IMR-90 (cell line): ENCODE measurements at regions not wholly inside any gene's neighbourhood (a gene's known extent, or its start where the extent isn't known, plus 50 kb on each side); places are given as distances from the start of the nearest gene placed in this dataset.

Source experiments
- BHLHE40 ChIP-seq: fragments of 150-350 bp; IDR thresholded peaks from 2 replicates; pipeline ENCODE4 v1.6.1; 2016; ENCODE audit warnings: mild to moderate bottlenecking, low read depth, low read length
- CEBPB ChIP-seq: IDR thresholded peaks from 2 replicates; pipeline ENCODE4 v1.6.1; 2012; ENCODE audit warnings: low read depth, low read length, improper control_type of control experiment
- CTCF ChIP-seq: conservative IDR thresholded peaks from 2 replicates; pipeline ENCODE4 v1.5.1; 2012; ENCODE audit warnings: mild to moderate bottlenecking, low read depth, low read length, improper control_type of control experiment
- FOS ChIP-seq: fragments of 150-350 bp; IDR thresholded peaks from 2 replicates; pipeline ENCODE4 v1.6.1; 2016; ENCODE audit warnings: low read depth, low read length
- MAFK ChIP-seq: IDR thresholded peaks from 2 replicates; pipeline ENCODE4 v1.6.1; 2012; ENCODE audit warnings: low read depth, low read length, improper control_type of control experiment
- NFE2L2 ChIP-seq: fragments of 150-350 bp; IDR thresholded peaks from 2 replicates; pipeline ENCODE4 v1.6.1; 2016; ENCODE audit warnings: low read depth, mild to moderate bottlenecking, low read length
- POLR2A ChIP-seq: IDR thresholded peaks from 2 replicates; pipeline ENCODE4 v1.6.1; 2012; ENCODE audit warnings: mild to moderate bottlenecking, low read depth, low read length
- RAD21 ChIP-seq: IDR thresholded peaks from 2 replicates; pipeline ENCODE4 v1.6.1; 2012; ENCODE audit warnings: low read length, improper control_type of control experiment
- USF2 ChIP-seq: fragments of 150-350 bp; IDR thresholded peaks from 2 replicates; pipeline ENCODE4 v1.6.1; 2017; ENCODE audit warnings: mild to moderate bottlenecking, antibody characterized with exemption, low read length, low read depth

GRCh38 chr4:163070023-163070422, 96.7 kb downstream of the NAF1 start:
- TF ChIP-seq CTCF (no peak), FOS (no peak), CEBPB (no peak), POLR2A (no peak), USF2 (no peak), NFE2L2 (no peak), MAFK (no peak), RAD21 (no peak), BHLHE40 (no peak)
